Keratinocyte (primary cell): ENCODE measurements at regions not wholly inside any gene's neighbourhood (a gene's known extent, or its start where the extent isn't known, plus 50 kb on each side); places are given as distances from the start of the nearest gene placed in this dataset.

Experiments used
- DNase-seq: peaks from one replicate; pipeline ENCODE4 v3.0.0-alpha.2; 2011; ENCODE audit warnings: low read depth, missing footprints, low spot score
- FAIRE-seq: peaks from 2 replicates; lab custom pipeline; 2011; peaks lifted over from hg19 to GRCh38; lab: Jason Lieb, UNC
- H2AFZ ChIP-seq: 2 replicates; pipeline ENCODE4 v1.6.0; 2012; ENCODE audit warnings: low read length, control low read depth, inconsistent platforms; ENCODE audit not compliant: control insufficient read depth
- H3K27ac ChIP-seq: 2 replicates; pipeline ENCODE4 v1.5.1; 2011; ENCODE audit warnings: low read length; ENCODE audit not compliant: control insufficient read depth, insufficient read depth
- H3K27me3 ChIP-seq: 3 replicates; pipeline ENCODE4 v1.6.0; 2011; ENCODE audit warnings: low read length; ENCODE audit not compliant: control insufficient read depth, insufficient read depth; ENCODE audit errors: extremely low read depth
- H3K36me3 ChIP-seq, 2 experiments: 2 replicates in 1 of 2; 3 replicates in 1 of 2; pipeline ENCODE4 v1.5.1; 2011; ENCODE audit warnings: low read length in 2 of 2, mild to moderate bottlenecking in 1 of 2; ENCODE audit not compliant: control insufficient read depth in 2 of 2, insufficient read depth in 2 of 2; ENCODE audit errors: extremely low read depth in 1 of 2
- H3K4me1 ChIP-seq: 3 replicates; pipeline ENCODE4 v1.5.1; 2011; ENCODE audit warnings: low read length; ENCODE audit not compliant: control insufficient read depth, insufficient read depth; ENCODE audit errors: extremely low read depth
- H3K4me2 ChIP-seq: 3 replicates; pipeline ENCODE4 v1.6.0; 2011; ENCODE audit warnings: low read depth, low read length; ENCODE audit not compliant: control insufficient read depth, insufficient read depth; ENCODE audit errors: extremely low read depth
- H3K4me3 ChIP-seq, 3 experiments: fragments of 200-600 bp in 1 of 3; sonication (generic) in 1 of 3; 2 replicates in 2 of 3; 3 replicates in 1 of 3; pipeline ENCODE4 v1.5.1; 2011 to 2016; ENCODE audit warnings: low read length in 3 of 3, mild to moderate bottlenecking in 3 of 3, control low read depth in 2 of 3, inconsistent platforms in 1 of 3, low read depth in 1 of 3, mixed read lengths in 1 of 3, mixed run types in 1 of 3, moderate library complexity in 1 of 3; ENCODE audit not compliant: control insufficient read depth in 2 of 3, insufficient read depth in 2 of 3; ENCODE audit errors: extremely low read depth in 1 of 3
- H3K79me2 ChIP-seq: 2 replicates; pipeline ENCODE4 v1.6.0; 2012; ENCODE audit warnings: low read length; ENCODE audit not compliant: control insufficient read depth, insufficient read depth
- H3K9ac ChIP-seq: 3 replicates; pipeline ENCODE4 v1.6.0; 2011; ENCODE audit warnings: low read length; ENCODE audit not compliant: control insufficient read depth, insufficient read depth; ENCODE audit errors: extremely low read depth
- H3K9me1 ChIP-seq: 3 replicates; pipeline ENCODE4 v1.6.0; 2011; ENCODE audit warnings: low read length; ENCODE audit not compliant: control insufficient read depth, insufficient read depth; ENCODE audit errors: extremely low read depth
- H3K9me3 ChIP-seq: 2 replicates; pipeline ENCODE4 v1.5.1; 2012; ENCODE audit warnings: low read depth, low read length; ENCODE audit not compliant: control insufficient read depth
- H4K20me1 ChIP-seq: 3 replicates; pipeline ENCODE4 v1.6.0; 2011; ENCODE audit warnings: low read length; ENCODE audit not compliant: control insufficient read depth, insufficient read depth; ENCODE audit errors: extremely low read depth
- CTCF ChIP-seq, 3 experiments: IDR thresholded peaks in 1 of 3; conservative IDR thresholded peaks in 1 of 3; optimal IDR thresholded peaks in 1 of 3; 2 replicates in 2 of 3; 3 replicates in 1 of 3; pipeline versions ENCODE3 to v1.5.1; 2011; ENCODE audit warnings: low read length in 3 of 3, mild to moderate bottlenecking in 3 of 3, moderate library complexity in 2 of 3, control low read depth in 1 of 3, inconsistent platforms in 1 of 3; ENCODE audit not compliant: insufficient read depth in 2 of 3; ENCODE audit errors: extremely low read depth in 1 of 3
- EZH2 ChIP-seq: IDR thresholded peaks from one replicate; pipeline ENCODE4 v1.6.1; 2012; ENCODE audit warnings: inconsistent platforms, mild to moderate bottlenecking, low read length, moderate library complexity
- dilution Hi-C: fragments of 300-500 bp; cut with MboI; formaldehyde crosslinking; loops from one replicate; pipeline ENCODE4 v1.7.0; 2020; ENCODE audit warnings: low sequenced_read_pairs; ENCODE audit not compliant: extremely low pct_ligation_motif_present

GRCh38 chr4:20376070-20376469, 124.4 kb downstream of the SLIT2 start:
- Histone ChIP-seq H3K79me2 (no peaks in the 10 kb centered on the region), H3K9ac (no peak overlapping the region), H3K27me3 (no peaks in the 10 kb centered on the region), H3K36me3 (no peaks in the 10 kb centered on the region), H3K27ac (no peak overlapping the region), H2AFZ (no peak overlapping the region), H3K9me1 (no peaks in the 10 kb centered on the region), H4K20me1 (no peaks in the 10 kb centered on the region), H3K4me2 (no peak overlapping the region), H3K4me1 (no peaks in the 10 kb centered on the region), H3K9me3 (no peaks in the 10 kb centered on the region), H3K4me3 (no peak overlapping the region)
- DNase-seq (no peak), FAIRE-seq (no peak)
- dilution Hi-C loops = no loop called here
- TF ChIP-seq EZH2 (no peak), CTCF (optimal IDR thresholded peaks at IDR 0.05 in 1 of 3, IDR thresholded peaks at IDR 0.05 in 1 of 3, conservative IDR thresholded peaks at IDR 0.05 in 1 of 3; ENCODE audit: extremely low read depth in 1 of 3, insufficient read depth in 2 of 3, low read length in 3 of 3) (no peak)

- no peak for DNase-seq
- H3K36me3 ChIP-seq = no peaks in the 10 kb centered on the region
- H3K79me2 ChIP-seq = no peaks in the 10 kb centered on the region
- no peak overlapping the region for H3K4me2 ChIP-seq
- no peaks in the 10 kb centered on the region for H3K9me3 ChIP-seq
- no peak overlapping the region for H3K9ac ChIP-seq
- TF ChIP-seq CTCF (optimal IDR thresholded peaks at IDR 0.05 in 1 of 3, IDR thresholded peaks at IDR 0.05 in 1 of 3, conservative IDR thresholded peaks at IDR 0.05 in 1 of 3; ENCODE audit: extremely low read depth in 1 of 3, insufficient read depth in 2 of 3, low read length in 3 of 3) (no peak), EZH2 (no peak)
- no peaks in the 10 kb centered on the region for H3K27me3 ChIP-seq
- no peaks in the 10 kb centered on the region for H3K4me1 ChIP-seq
- no peaks in the 10 kb centered on the region for H3K9me1 ChIP-seq
- H4K20me1 ChIP-seq = no peaks in the 10 kb centered on the region
- no peak overlapping the region for H3K4me3 ChIP-seq
- dilution Hi-C loops = no loop called here
- FAIRE-seq = no peak
- H3K27ac ChIP-seq = no peak overlapping the region
- H2AFZ ChIP-seq = no peak overlapping the region
These were observed 126.5 kb downstream of the SLIT2 start for GRCh38 chr4:20378181-20378580.
